Erythroblast (primary cell): ENCODE measurements at regions not wholly inside any gene's neighbourhood (a gene's known extent, or its start where the extent isn't known, plus 50 kb on each side); places are given as distances from the start of the nearest gene placed in this dataset.

ENCODE experiments used
- DNase-seq, 2 experiments: peaks; one replicate each; lab custom pipeline; 2025; lab: John Stamatoyannopoulos, UW
- GATA1 ChIP-seq: IDR thresholded peaks from 2 replicates; pipeline ENCODE4 v1.6.1; 2011; ENCODE audit warnings: low read depth, mild to moderate bottlenecking, control low read depth, low read length, moderate library complexity
- POLR2A ChIP-seq: IDR thresholded peaks from 2 replicates; pipeline ENCODE4 v1.6.1; 2011; ENCODE audit warnings: mild to moderate bottlenecking, low read length

- no peak for TF ChIP-seq POLR2A
- TF ChIP-seq GATA1: no peak
- no peak for DNase-seq
Observed at GRCh38 chr11:96595011-96595410, 205.2 kb downstream of the JRKL start.

- no peak for DNase-seq
- TF ChIP-seq POLR2A (no peak), GATA1 (no peak)
Observed at GRCh38 chr11:96607864-96608558, 218.2 kb downstream of the JRKL start.

GRCh38 chr11:96614101-96614500, 224.3 kb downstream of the JRKL start:
- TF ChIP-seq GATA1 (no peak), POLR2A (no peak)
- no peak for DNase-seq

- no peak for TF ChIP-seq GATA1
- no peak for TF ChIP-seq POLR2A
- DNase-seq: no peak
Observed at GRCh38 chr11:96614846-96615245, 225.0 kb downstream of the JRKL start.

- TF ChIP-seq POLR2A (no peak), GATA1 (no peak)
- DNase-seq: no peak
Observed at GRCh38 chr11:96620464-96621044, 230.7 kb downstream of the JRKL start.

- TF ChIP-seq GATA1 (no peak), POLR2A (no peak)
- DNase-seq: no peak
Observed at GRCh38 chr11:96621161-96621560, 231.3 kb downstream of the JRKL start.

DNA sequence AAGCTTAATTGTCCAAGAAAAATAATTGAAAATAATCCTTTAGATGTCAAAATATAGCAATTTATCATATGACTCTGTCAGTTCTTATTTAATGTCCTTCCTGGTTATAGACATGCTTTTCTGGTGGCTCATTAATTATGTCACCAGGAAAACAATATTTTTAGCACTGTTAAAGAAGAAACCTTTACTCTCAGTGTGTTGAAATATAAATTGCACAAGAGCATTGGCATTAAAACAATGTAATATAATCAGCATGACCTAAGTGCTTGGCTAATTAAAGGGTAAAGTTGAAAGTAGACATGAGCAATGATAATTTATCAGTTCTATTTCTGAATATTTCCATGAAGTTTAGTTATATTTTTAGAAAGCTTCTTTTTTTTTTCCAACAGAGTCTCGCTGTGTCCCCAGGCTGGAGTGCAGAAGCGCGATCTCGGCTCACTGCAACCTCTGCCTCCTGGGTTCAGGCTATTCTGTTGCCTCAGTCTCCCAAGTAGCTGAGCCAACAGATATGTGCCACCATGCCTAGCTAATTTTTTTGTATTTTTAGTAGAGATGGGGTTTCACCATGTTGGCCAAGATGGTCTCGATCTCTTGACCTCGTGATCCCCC, 232.3 kb downstream of the JRKL start:
- TF ChIP-seq POLR2A (no peak), GATA1 (no peak)
- no peak for DNase-seq

- TF ChIP-seq GATA1 (no peak), POLR2A (no peak)
- no peak for DNase-seq
Observed at GRCh38 chr11:96624126-96624525, 234.3 kb downstream of the JRKL start.

DNA sequence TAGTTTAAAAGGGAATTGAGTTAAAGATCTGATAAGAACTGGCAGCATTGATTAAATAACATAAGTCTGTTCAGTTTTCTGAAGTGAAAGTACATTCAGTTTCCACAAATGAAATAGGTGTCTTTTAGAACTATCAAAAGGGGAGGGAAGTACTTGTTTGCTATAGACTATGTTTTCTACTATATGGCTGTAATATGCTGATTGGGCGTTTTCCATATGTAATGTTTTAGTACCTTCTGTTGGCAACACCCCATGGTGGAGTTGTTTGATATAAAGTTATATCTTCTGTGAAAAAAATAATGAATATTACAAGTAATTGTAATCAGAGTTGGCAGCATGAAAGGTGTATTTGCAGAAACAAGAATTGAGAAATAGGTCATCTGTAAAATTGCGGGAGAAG, 237.6 kb downstream of the JRKL start:
- DNase-seq: no peak
- TF ChIP-seq POLR2A: no peak
- no peak for TF ChIP-seq GATA1

DNA sequence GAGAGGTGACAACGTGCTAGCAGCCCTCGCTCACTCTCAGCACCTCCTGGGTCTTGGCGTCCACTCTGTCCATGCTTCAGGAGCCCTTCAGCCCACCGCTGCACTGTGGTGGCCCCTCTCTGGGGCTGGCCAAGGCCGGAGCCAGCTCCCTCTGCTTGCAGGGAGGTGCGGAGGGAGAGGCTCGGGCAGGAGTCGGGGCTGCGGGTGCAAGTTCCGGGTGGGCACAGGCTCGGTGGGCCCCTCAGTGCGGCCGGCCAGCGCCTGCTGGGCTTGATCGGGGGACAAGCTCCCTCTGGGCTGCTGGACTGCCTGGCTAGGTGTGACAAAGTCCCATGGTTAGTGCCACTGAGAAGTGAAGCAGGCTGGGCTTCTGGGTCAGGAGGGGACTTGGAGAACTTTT, 245.8 kb downstream of the JRKL start:
- no peak for DNase-seq
- TF ChIP-seq GATA1 (no peak), POLR2A (no peak)

GRCh38 chr11:96641261-96641660, 251.4 kb downstream of the JRKL start:
- TF ChIP-seq POLR2A: no peak
- no peak for TF ChIP-seq GATA1
- no peak for DNase-seq

- DNase-seq: no peak
- TF ChIP-seq GATA1: no peak
- no peak for TF ChIP-seq POLR2A
Observed at GRCh38 chr11:96642583-96642982, 252.8 kb downstream of the JRKL start.

DNA sequence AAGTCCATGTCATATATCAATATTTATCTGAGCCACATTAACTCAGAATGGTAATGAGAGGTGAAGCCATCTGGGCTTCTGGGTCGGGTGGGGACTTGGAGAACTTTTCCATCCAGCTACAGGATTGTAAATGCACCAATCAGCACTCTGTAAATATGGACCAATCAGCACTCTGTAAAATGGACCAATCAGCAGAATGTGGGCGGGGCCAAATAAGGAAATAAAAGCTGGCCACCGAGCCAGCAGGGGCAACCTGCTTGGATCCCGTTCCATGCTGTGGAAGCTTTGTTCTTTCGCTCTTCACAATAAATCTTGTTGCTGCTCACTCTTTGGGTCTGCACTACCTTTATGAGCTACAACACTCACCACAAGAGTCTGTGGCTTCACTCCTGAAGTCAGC, 253.4 kb downstream of the JRKL start:
- no peak for TF ChIP-seq POLR2A
- no peak for TF ChIP-seq GATA1
- no peak for DNase-seq

DNA sequence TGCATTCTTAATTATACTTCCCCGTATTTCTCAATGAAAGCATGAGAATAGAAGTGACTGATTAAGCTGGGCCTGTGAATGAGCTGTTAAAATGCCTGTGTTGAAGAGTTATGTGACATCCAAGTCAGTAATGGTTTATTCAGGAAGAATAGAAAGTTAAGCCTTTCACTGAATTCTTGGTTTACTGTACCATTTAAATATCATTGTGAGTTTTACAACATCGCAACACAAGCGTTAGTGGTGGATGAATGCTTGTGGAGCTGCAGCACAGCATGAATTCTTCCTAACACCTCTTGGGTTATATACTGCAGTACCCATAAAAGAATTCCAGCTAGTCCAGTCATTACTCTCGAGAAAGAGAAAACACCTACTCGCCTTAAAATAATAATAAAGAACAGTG, 257.8 kb downstream of the JRKL start:
- TF ChIP-seq POLR2A: no peak
- TF ChIP-seq GATA1: no peak
- no peak for DNase-seq
